NCI-H146 treated with DMSO at 0.1 percent for 48 hours (cell line): ENCODE measurements at regions not wholly inside any gene's neighbourhood (a gene's known extent, or its start where the extent isn't known, plus 50 kb on each side); places are given as distances from the start of the nearest gene placed in this dataset.

Experiments used
- DNase-seq: peaks from one replicate; lab custom pipeline; 2025; ENCODE audit not compliant: unreplicated experiment; lab: John Stamatoyannopoulos, UW

GRCh38 chr11:29368126-29368525 lies 648.7 kb downstream of the KCNA4 start:
- DNase-seq = no peak

- DNase-seq = no peak
Measured at GRCh38 chr11:29364006-29364405, 652.8 kb downstream of the KCNA4 start.

- no peak for DNase-seq
Measured at GRCh38 chr11:29361369-29361768, 655.5 kb downstream of the KCNA4 start.

- no peak for DNase-seq
Measured at GRCh38 chr11:29353833-29354232, 663.0 kb downstream of the KCNA4 start.

GRCh38 chr11:29352273-29352795 lies 664.5 kb downstream of the KCNA4 start:
- DNase-seq = no peak

GRCh38 chr11:29351301-29351873 lies 665.4 kb downstream of the KCNA4 start:
- DNase-seq = no peak

GRCh38 chr11:29343465-29344333 lies 673.1 kb downstream of the KCNA4 start:
- no peak for DNase-seq

- DNase-seq = no peak
Measured at GRCh38 chr11:29336727-29337575, 679.9 kb downstream of the KCNA4 start.

- no peak for DNase-seq
Measured at GRCh38 chr11:29334776-29335130, 682.1 kb downstream of the KCNA4 start.

GRCh38 chr11:29333993-29334775 lies 682.6 kb downstream of the KCNA4 start:
- no peak for DNase-seq

- DNase-seq = no peak
Measured at GRCh38 chr11:29331451-29332010, 685.3 kb downstream of the KCNA4 start.

GRCh38 chr11:29328961-29329441 lies 687.8 kb downstream of the KCNA4 start:
- DNase-seq = no peak

GRCh38 chr11:29327891-29328290 lies 688.9 kb downstream of the KCNA4 start:
- DNase-seq = no peak

GRCh38 chr11:29326757-29327156 lies 690.1 kb downstream of the KCNA4 start:
- no peak for DNase-seq

- DNase-seq = no peak
Measured at GRCh38 chr11:29324328-29324727, 692.5 kb downstream of the KCNA4 start.

- no peak for DNase-seq
Measured at GRCh38 chr11:29321293-29322132, 695.3 kb downstream of the KCNA4 start.

GRCh38 chr11:29320196-29320595 lies 696.6 kb downstream of the KCNA4 start:
- DNase-seq = no peak

GRCh38 chr11:29319210-29319609 lies 697.6 kb downstream of the KCNA4 start:
- no peak for DNase-seq

GRCh38 chr11:29318134-29318845 lies 698.5 kb downstream of the KCNA4 start:
- no peak for DNase-seq
